HepG2 (cell line): ENCODE measurements at regions not wholly inside any gene's neighbourhood (a gene's known extent, or its start where the extent isn't known, plus 50 kb on each side); places are given as distances from the start of the nearest gene placed in this dataset.

Source experiments
- FOXM1 ChIP-seq: sonication (generic); formaldehyde crosslinking; IDR thresholded peaks from 2 replicates; pipeline ENCODE4 v1.5.0; 2020; ENCODE audit warnings: missing genetic modification reagents
- HIVEP1 ChIP-seq: sonication (generic); formaldehyde crosslinking; IDR thresholded peaks from 2 replicates; pipeline ENCODE4 v1.4.0; 2020; ENCODE audit warnings: mild to moderate bottlenecking, missing genetic modification reagents
- HOXA5 ChIP-seq: sonication (generic); formaldehyde crosslinking; IDR thresholded peaks from 2 replicates; pipeline ENCODE4 v1.4.0; 2020; ENCODE audit warnings: missing genetic modification reagents
- KDM6A ChIP-seq: IDR thresholded peaks from 2 replicates; pipeline ENCODE4 v1.6.1; 2016; ENCODE audit warnings: low read depth
- ZBTB1 ChIP-seq: sonication (generic); formaldehyde crosslinking; IDR thresholded peaks from 2 replicates; pipeline ENCODE4 v1.4.0; 2020; ENCODE audit warnings: missing genetic modification reagents, borderline replicate concordance

GRCh38 chr10:130432850-130433249 is 296.7 kb downstream of the GLRX3 start:
- TF ChIP-seq ZBTB1 (no peak), KDM6A (CRISPR knock-in tag) (no peak), HOXA5 (no peak), HIVEP1 (no peak), FOXM1 (CRISPR knock-in tag) (no peak)
